Smooth muscle cell (in vitro differentiated cells): ENCODE measurements at regions not wholly inside any gene's neighbourhood (a gene's known extent, or its start where the extent isn't known, plus 50 kb on each side); places are given as distances from the start of the nearest gene placed in this dataset.
"Not testable (repeated sequence)": the region's sequence is repeated elsewhere in the genome, so short reads cannot be mapped to it uniquely, and the experiment has no call there.

Experiments used
- DNase-seq: peaks from one replicate; lab custom pipeline; 2025; ENCODE audit not compliant: unreplicated experiment; lab: John Stamatoyannopoulos, UW
- H2AFZ ChIP-seq: fragments of 200-600 bp; sonication (generic); 2 replicates; pipeline ENCODE4 v1.6.0; 2016; ENCODE audit warnings: antibody characterized with exemption, low read depth, mild to moderate bottlenecking
- H3F3A ChIP-seq: fragments of 200-600 bp; sonication (generic); 2 replicates; pipeline ENCODE4 v1.6.0; 2017; ENCODE audit warnings: antibody characterized with exemption, low read depth
- H3K27ac ChIP-seq: fragments of 200-600 bp; sonication (generic); 2 replicates; pipeline ENCODE4 v1.5.1; 2016; ENCODE audit warnings: low read depth, mild to moderate bottlenecking
- H3K27me3 ChIP-seq: fragments of 200-600 bp; sonication (generic); 2 replicates; pipeline ENCODE4 v1.6.1; 2016; ENCODE audit warnings: low read depth, mild to moderate bottlenecking
- H3K36me3 ChIP-seq: fragments of 200-600 bp; sonication (generic); 2 replicates; pipeline ENCODE4 v1.5.1; 2016; ENCODE audit warnings: low read depth
- H3K4me1 ChIP-seq: fragments of 200-600 bp; sonication (generic); 2 replicates; pipeline ENCODE4 v1.5.1; 2016; ENCODE audit warnings: low read depth
- H3K4me2 ChIP-seq: fragments of 200-600 bp; sonication (generic); 2 replicates; pipeline ENCODE4 v1.6.0; 2016; ENCODE audit warnings: mild to moderate bottlenecking
- H3K4me3 ChIP-seq: fragments of 200-600 bp; sonication (generic); 2 replicates; pipeline ENCODE4 v1.5.1; 2016; ENCODE audit warnings: mild to moderate bottlenecking
- H3K79me2 ChIP-seq: fragments of 200-600 bp; sonication (generic); 2 replicates; pipeline ENCODE4 v1.6.0; 2016; ENCODE audit warnings: low read depth, mild to moderate bottlenecking
- H3K9ac ChIP-seq: fragments of 200-600 bp; sonication (generic); 2 replicates; pipeline ENCODE4 v1.6.0; 2016; ENCODE audit warnings: low read depth
- H3K9me3 ChIP-seq: fragments of 200-600 bp; sonication (generic); replicated peaks from 2 replicates; pipeline ENCODE4 v1.5.1; 2016; ENCODE audit warnings: low read depth
- H4K20me1 ChIP-seq: fragments of 200-600 bp; sonication (generic); 2 replicates; pipeline ENCODE4 v1.6.0; 2016; ENCODE audit warnings: low read depth
- CTCF ChIP-seq: fragments of 200-600 bp; sonication (generic); IDR thresholded peaks from 2 replicates; pipeline ENCODE4 v1.5.1; 2017; ENCODE audit warnings: borderline replicate concordance, mild to moderate bottlenecking, antibody characterized with exemption; ENCODE audit not compliant: insufficient read depth, poor library complexity, severe bottlenecking
- WGBS: methylation state at CpG from one replicate; pipeline ENCODE4 v1.1.7; 2016; ENCODE audit warnings: low lambda C conversion rate; 5-methylcytosine and 5-hydroxymethylcytosine counted together

- Histone ChIP-seq H3K4me2 (no peak overlapping the region), H3K9me3 (no peaks in the 10 kb centered on the region), H3K36me3 (no peaks in the 10 kb centered on the region), H3F3A (no peaks in the 10 kb centered on the region), H3K9ac (no peak overlapping the region), H4K20me1 (no peaks in the 10 kb centered on the region), H3K79me2 (no peaks in the 10 kb centered on the region), H3K27me3 (no peaks in the 10 kb centered on the region), H2AFZ (no peak overlapping the region), H3K4me1 (no peaks in the 10 kb centered on the region), H3K4me3 (no peak overlapping the region), H3K27ac (no peak overlapping the region)
- no peak for TF ChIP-seq CTCF
- no peak for DNase-seq
- WGBS = 94% methylated on average over 1 of the region's 1 CpG
Observed at GRCh38 chr14:62501021-62501750, 544.1 kb downstream of the KCNH5 start.

- H4K20me1 ChIP-seq = no peaks in the 10 kb centered on the region
- TF ChIP-seq CTCF = no peak
- no peak overlapping the region for H2AFZ ChIP-seq
- H3K4me2 ChIP-seq = no peak overlapping the region
- H3K4me3 ChIP-seq = no peak overlapping the region
- H3K4me1 ChIP-seq = no peaks in the 10 kb centered on the region
- DNase-seq = no peak
- H3K9me3 ChIP-seq = no peaks in the 10 kb centered on the region
- H3K36me3 ChIP-seq = no peaks in the 10 kb centered on the region
- no peak overlapping the region for H3K27ac ChIP-seq
- no peaks in the 10 kb centered on the region for H3K27me3 ChIP-seq
- WGBS = 88% methylated on average over 4 of the region's 4 CpGs
- no peak overlapping the region for H3K9ac ChIP-seq
- no peaks in the 10 kb centered on the region for H3F3A ChIP-seq
- H3K79me2 ChIP-seq = no peaks in the 10 kb centered on the region
Observed at GRCh38 chr14:62505045-62505444, 540.2 kb downstream of the KCNH5 start.

DNA sequence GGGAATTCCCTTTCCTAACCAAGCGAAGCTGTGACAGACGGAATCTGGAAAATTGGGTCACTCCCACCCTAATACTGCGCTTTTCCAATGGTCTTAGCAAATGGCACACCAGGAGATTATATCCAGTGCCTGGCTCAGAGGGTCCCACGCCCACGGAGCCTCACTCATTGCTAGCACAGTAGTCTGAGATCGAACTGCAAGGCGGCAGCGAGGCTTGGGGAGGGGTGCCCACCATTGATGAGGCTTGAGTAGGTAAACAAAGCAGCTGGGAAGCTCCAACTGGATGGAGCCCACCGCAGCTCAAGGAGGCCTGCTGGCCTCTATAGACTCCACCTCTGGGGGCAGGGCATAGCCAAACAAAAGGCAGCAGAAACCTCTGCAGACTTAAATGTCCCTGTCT, 523.9 kb downstream of the KCNH5 start:
- H3F3A ChIP-seq, H3K27ac ChIP-seq, H3K36me3 ChIP-seq, H3K79me2 ChIP-seq, H3K4me1 ChIP-seq, H3K4me2 ChIP-seq, H3K4me3 ChIP-seq, DNase-seq, H3K9ac ChIP-seq, H3K27me3 ChIP-seq, H4K20me1 ChIP-seq, H3K9me3 ChIP-seq, H2AFZ ChIP-seq: not testable (repeated sequence)
- 94% methylated on average over 9 of the region's 9 CpGs for WGBS

GRCh38 chr14:62528296-62528695, 517.0 kb downstream of the KCNH5 start:
- Histone ChIP-seq H3K9ac (no peak overlapping the region), H3K4me1 (no peaks in the 10 kb centered on the region), H3F3A (peaks cover 4% of the 10 kb centered on the region), H3K36me3 (no peaks in the 10 kb centered on the region), H3K79me2 (no peaks in the 10 kb centered on the region), H3K4me3 (no peak overlapping the region), H3K27me3 (no peaks in the 10 kb centered on the region), H3K27ac (no peak overlapping the region), H2AFZ (peak overlapping the region; percentile 30), H4K20me1 (no peaks in the 10 kb centered on the region), H3K4me2 (no peak overlapping the region), H3K9me3 (no peaks in the 10 kb centered on the region)
- TF ChIP-seq CTCF = no peak
- WGBS = 8% methylated on average over 1 of the region's 1 CpG
- no peak for DNase-seq
